ENCODE measurements at regions not wholly inside any gene's neighbourhood (a gene's known extent, or its start where the extent isn't known, plus 50 kb on each side); places are given as distances from the start of the nearest gene placed in this dataset.

DNA sequence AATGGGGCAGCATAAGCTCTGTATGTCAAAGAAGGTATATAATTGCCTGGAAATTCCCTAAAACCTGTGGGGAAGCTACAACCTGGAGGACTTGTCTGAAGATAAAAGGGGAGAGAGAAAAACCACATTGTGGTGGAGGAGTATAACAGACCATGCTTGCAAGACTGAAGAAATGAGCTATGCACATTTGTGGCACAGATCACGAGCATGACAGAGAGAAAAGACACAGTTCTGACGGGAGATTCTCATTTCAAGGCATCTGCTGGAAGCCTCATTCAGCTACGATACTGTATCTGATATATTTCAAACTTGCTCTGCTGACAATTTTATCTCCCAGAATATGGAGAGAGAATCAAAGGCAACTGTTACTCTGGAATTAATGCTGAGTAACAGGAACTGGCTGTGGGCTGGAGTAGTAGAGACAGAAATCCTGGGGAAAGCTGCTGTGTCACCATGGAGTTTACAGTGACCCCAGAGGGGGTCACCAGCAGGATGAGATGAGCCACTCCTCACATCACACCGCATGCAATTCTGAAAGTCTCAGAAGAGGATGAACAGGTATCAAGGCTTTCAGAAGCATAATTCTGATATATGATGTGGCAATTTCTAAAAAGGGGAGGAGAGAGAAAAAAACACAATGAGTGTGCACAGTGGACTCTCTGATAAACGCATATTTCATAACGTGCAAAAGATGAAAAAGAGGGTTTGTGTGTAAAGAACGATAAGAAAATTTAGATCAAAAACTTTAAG lies 528.8 kb downstream of the IRX1 start:
- DNase-seq (ENCODE audit: low read depth): no peak

DNA sequence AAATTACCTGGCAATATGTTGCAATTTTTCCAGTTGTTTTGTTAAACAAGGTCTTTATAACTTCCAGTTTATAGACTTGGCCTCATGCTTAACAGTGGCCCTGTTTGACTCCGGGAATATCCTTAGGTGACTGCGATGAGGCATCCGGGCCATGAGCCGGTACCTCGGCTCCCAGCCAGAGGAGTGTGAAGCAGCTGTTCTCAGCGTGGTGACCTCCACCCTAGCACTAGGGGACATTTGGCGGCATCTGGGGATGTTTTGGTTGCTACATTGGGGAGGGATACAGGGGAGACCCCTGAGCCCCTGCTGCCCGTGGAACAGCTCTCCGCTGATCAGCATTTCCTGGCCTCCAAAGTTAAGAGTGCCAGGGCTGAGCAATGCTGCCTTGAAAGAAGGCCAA lies 533.4 kb downstream of the IRX1 start:
- no peak for DNase-seq (ENCODE audit: low read depth)

DNA sequence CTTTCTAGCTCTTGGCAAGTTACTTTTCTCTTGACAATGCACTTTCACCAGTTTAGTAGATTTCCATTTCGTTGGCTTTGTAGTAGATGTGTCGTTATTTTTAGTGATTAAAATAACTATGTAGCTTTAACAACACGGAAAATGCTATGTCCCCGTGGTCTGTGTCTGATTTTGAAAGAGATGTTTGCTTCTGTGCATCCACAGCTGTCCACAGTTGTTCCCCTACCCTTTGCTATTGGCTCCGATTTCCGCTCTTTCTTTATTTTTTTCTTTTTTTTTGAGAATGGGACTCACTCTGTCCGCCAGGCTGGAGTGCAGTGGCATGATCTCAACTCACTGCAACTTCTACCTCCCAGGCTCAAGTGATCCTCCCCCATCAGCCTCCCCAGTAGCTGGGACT lies 533.9 kb downstream of the IRX1 start:
- DNase-seq (ENCODE audit: low read depth): no peak

DNA sequence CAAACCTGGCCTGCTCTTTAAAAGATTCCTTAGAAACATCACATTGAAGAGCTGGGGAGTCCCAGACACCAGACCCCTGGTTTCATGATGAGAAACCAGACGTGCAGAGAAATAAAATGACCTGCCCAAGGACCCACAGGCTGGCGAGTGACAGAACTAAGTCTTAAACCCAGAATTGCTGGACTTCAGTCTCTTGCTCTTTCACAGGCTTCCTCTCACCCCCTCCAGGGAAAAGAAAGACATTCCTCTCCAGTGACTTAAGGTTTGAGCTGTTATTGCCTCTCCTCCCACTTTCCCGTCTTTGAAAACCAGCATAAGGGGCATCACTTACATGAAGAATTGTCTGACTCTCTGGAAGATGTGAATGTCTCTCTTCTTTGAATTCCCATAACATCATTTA lies 535.2 kb downstream of the IRX1 start:
- no peak for DNase-seq (ENCODE audit: low read depth)

DNA sequence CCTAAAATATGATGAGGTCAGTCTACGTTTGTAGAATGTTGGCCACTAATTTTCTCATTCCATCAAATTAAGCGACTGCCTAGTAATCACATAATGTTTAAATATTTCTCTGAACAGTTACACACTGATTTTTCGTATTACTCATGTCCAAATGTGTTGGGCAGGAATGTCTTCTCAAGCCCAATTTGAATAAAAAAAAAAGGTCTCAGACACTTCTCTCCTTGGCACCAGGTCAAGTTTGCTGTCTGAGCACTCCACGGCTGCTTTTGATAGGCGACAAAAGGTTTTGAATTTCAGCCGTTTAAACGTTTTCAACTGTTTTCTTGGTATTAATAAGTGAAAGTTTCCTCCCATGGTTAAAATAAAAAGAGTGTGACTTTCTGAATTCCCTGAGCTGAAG lies 542.1 kb downstream of the IRX1 start:
- DNase-seq (ENCODE audit: low read depth): no peak

DNA sequence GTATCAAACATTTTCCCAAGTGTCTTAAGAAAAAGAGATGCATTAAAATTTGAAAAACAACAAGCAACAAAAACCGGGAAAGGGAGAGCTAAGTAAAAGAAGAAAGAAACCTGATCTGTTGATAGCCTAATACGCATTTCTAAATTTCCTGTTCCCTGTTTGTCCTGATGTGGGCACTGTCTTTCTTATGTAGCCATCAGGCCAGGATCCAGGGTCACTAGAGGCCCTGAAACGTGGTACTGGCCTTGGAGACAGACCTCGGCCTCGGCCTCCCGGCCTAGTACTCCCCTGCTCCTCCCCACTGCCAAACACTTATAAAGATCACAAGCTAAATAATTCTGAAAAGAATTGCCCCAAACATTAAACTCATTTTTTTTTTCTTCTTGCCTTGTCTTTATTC lies 547.2 kb downstream of the IRX1 start:
- no peak for DNase-seq (ENCODE audit: low read depth)

DNA sequence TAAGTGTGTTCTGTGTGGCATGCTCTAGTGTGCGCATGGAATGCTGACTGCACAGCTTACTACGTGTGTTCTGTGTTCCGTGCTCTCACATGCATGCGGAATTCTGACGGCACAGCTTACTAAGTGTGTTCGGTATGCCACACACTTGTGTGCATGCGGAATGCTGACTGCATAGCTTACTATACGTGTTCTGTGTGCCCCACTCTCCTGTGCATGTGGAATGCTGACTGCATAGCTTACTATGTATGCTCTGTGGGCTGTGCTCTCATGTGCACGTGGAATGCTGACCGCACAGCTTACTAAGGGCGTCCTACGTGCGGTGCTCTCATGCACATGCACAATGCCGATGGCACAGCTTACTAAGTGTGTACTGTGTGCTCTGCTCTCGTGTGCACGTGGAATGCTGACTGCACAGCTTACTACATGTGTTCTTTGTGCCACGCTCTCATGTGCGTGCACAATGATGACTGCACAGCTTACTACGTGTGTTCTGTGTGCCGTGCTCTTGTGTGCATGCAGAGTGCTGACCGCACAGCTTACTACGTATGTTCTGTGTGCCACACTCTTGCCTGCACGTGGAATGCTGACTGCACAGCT lies 548.9 kb downstream of the IRX1 start:
- DNase-seq (ENCODE audit: low read depth): no peak

DNA sequence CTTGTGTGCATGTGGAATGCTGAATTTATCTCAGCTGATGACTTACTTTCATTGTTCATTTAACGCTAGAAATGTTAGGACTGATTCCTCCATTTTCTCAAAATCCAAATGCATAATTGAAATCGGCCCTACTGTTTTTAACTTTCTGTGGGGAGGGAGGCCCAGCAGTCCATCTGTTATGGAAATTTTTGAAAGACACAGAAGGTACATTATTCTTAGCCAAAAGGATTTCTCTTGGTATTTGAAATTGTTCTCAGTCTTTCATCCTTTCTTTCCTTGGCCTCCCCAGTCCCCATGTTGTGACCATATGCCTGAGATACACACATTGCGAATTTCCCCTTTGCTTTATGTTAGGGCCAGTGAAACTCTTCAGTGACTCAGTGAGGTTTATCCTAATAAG lies 549.9 kb downstream of the IRX1 start:
- no peak for DNase-seq (ENCODE audit: low read depth)

DNA sequence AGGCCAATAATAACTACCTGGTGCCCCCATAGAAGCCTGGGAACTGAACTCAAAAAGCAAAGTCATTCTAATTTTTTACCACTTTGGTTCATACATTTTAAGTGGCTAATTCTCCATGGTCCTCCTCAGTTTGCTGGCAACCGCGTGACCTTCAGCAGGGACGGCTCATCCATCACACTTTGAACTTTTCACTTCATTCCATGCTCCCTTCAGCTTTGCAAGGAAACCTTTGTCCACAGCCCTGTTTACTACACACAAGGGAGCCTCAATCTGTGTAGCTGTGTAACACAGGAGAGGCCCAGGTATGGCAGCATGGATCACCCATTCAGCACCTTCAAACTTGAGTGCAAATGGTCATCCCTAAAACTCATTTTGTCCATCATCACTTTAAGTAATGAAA lies 552.4 kb downstream of the IRX1 start:
- DNase-seq (ENCODE audit: low read depth): no peak

DNA sequence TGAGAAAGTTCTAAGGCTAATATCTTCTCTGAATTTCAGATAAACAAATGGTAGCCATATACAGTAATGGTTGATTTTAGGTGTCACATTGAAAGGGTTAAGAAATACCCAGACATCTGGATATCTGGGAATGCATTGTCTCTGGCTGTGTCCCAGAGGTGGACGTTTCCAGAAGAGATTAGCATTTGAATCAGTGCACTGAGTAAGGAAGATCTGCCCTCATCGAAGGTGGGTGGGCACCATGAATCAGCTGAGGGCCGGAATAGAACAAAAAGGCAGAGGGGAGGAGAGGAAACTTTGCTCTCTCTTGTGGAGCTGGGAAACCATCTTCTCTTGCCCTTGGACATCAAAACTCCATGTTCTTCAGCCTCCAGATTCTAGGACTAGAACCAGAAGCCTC lies 554.4 kb downstream of the IRX1 start:
- DNase-seq (ENCODE audit: low read depth): no peak

DNA sequence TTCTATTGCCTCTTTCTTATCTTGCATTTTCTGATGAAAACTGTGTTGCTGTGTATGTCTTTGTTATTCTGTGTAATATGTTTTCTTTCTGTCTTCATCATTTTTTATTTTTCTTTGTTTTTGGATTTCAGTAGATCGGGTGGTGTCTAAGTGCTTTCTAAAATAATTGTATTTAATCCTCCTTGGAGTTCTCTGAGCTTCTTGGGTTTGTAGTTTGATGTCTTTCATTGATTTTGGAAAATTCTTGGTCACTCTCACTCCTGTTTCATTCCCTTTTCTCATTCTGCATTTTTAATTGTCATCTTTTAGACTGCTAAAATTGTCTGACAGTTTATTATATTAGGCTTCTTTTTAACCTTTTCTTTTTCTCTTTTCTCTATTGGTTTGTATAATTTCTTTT lies 560.5 kb downstream of the IRX1 start:
- DNase-seq (ENCODE audit: low read depth): no peak

DNA sequence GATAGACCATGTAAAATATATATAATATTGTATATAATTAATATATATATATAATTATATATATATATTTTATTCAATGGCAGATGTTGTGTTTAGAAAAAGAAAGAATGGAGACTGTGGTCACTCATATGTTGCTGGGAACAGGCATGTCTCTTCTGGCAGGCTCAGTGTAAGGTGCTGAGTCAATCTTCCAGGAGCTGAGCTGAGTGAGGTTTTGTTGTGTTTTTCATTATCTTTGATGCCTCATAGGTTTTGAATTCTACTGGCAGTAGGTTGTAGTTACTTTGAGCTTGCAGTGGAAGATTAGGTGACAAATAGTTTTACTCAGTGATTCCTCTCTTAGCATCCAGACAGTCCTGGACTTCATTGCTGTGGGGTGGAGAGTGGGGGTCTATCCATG lies 561.3 kb downstream of the IRX1 start:
- DNase-seq (ENCODE audit: low read depth): no peak

DNA sequence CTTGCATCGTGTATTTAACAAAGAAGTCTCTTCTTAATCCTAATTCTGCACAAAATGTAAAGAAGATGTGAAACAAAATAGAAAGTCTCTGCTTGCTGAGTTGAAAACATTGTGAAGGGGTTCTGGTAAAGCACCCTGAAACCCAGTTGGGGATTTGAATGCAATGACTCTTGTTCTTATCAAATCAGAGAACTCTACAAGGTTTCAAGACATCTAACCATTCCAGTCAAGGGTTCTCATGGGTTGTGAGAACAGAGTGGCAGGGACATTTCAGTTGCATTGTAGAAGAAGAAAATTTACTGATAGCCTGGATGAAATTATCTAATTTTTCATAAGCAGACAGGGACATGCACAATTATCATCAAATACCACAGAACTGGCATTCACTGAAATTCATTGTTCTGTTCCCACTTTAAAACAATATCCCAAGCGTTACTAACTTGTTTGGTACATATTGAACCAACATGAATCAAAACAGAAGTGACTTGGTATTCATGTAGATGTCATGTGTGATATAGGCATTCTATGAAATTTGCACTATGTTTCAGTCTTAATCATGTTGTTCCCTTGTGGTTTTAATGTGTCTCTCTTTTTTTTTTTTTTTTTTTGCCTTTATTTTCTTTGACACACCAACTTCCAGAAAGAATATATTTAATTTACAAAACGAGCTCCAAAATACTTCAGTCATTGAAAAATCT lies 563.3 kb downstream of the IRX1 start:
- DNase-seq (ENCODE audit: low read depth): no peak

DNA sequence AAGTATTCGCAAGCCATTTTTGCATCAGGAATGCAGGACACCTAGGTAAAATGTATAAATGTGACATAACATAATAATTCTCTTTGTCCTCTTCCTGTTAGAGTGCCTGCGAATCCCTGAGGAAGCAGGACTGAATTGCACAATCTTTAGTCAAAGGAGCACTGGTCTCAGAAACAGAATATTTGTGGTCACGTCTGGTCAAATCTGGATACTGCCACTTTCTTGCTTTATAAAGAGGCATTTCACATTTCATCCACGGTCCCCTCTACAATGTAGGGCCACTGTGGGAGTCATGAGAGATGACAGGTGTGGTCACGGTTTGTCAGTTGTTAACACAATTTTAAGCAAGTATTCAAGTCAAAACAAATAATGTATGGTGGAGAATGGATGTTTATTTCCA lies 564.0 kb downstream of the IRX1 start:
- no peak for DNase-seq (ENCODE audit: low read depth)

DNA sequence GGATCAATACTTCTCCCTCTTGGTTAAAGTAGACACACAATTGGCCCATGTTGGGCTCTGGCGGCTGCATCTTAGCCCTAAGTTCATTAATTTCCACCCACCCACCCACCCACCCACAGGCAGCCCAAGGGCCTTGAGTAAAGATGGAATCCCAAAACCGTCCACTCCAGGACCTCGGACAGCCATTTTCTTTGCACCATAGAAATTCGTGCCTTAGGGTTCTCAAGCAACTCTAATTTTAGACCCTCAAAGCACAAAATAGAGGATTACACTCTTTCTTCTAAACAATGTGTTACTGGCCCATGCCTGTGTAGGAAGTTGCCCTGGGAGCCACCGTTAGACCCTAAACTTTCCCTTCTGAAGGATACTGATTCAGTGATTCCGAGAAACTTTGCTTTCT lies 568.5 kb downstream of the IRX1 start:
- DNase-seq (ENCODE audit: low read depth): no peak

DNA sequence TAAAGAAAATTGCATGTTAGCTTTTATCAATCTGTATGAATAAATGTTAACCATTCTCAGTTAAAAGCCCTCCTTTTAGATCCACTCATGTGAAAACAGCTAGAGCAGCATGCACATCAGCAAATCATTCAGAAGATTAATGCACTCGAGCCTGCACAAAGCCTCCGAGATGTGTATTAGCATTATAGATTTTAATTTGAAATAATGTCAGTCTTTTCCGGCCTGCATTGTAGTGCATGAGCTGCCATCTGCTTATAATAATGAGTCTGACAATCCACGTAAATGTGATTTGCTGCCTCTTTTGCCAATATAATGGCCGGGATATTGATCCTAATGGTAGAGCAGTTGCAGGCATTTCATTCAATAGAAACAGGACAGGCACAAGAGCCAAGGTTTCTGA lies 585.1 kb downstream of the IRX1 start:
- DNase-seq (ENCODE audit: low read depth): no peak

DNA sequence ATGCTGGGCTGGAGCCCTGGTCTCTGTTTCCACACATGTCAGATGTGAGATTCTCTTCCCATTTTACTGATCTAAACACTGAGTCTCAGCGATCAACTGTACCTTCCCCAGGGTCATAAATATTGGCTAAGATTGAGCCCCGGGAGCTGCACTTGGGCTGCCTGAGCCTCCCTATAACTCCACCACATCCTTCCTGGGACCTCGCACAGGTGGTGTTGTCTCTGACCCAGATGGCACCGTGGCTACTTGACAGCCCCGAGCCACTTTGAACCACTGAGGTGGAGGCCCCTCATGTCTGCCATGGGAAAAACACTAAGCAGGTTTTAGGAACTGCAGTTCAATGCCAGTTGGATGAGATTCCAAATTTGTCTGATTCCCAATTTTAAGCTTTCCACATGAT lies 586.5 kb downstream of the IRX1 start:
- no peak for DNase-seq (ENCODE audit: low read depth)

DNA sequence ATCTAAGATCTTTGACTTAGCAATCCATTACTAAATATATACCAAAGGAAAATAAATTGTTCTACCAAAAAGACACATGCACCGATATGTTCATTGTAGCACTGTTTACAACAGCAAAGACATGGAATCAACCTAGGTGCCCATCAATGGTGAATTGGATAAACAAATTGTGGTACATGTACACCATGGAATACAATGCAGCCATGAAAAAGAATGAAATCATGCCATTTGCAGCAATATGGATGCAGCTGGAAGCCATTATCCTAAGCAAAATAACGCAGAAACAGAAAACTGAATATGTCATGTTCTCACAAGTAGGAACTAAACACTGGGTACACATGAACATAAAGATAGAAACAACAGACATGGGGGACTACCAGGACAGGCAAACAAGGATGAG lies 589.5 kb downstream of the IRX1 start:
- DNase-seq (ENCODE audit: low read depth): no peak

DNA sequence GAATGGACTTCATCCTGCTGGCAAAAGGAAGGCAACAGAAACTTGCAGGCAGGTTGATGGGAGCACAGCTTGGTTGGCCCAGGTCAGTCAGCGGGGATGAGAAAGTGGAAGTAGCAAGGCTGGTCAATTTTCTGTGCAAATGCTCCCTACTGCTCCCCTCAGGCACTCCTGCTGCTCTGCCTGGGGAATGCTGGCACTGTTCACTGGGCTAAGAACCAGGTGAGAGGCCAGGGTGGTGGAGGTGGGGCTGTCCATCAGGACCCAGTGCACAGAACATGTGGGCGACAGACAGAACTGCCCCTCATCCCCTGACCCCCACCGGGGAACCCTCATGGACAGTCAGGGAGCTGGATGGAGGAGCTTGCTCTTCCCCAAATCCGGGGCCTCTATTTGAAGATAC lies 593.1 kb downstream of the IRX1 start:
- DNase-seq (ENCODE audit: low read depth): no peak

DNA sequence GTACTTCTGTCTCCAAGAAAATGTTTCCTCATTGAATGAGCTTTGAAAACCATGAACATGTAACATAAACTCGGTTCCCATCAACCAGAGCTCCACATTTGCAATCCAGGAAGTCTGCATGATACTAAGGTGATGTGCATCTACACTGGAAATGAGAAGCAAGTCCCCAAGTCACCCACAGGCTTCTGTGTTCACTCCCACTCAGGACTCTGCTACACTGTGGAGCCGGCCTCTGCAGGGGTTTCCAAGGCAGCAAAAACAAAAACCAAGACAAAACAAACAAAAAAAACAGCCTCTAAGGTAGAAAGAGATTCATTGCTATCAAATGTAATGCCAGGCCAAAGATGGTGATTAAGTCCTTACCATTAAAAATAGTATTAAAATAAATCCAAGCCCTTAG lies 593.7 kb downstream of the IRX1 start:
- DNase-seq (ENCODE audit: low read depth): no peak

DNA sequence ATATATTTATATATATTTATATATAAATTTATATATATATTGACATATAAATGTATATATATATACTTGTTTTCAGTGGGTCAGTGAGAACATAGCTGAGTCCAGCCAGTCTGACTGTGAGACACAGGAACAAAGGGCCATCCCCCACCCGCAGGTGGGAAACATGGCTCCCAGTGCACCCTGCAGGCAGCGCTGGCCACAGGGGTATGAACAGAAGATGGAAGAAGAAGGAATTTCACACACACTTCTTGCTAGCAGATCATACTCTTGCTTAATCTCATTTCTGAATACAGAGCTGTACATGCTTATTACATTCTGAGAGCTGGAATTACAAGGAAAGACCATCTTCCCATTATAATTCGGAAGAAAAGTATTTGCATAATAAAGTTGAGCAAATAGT lies 595.4 kb downstream of the IRX1 start:
- no peak for DNase-seq (ENCODE audit: low read depth)

DNA sequence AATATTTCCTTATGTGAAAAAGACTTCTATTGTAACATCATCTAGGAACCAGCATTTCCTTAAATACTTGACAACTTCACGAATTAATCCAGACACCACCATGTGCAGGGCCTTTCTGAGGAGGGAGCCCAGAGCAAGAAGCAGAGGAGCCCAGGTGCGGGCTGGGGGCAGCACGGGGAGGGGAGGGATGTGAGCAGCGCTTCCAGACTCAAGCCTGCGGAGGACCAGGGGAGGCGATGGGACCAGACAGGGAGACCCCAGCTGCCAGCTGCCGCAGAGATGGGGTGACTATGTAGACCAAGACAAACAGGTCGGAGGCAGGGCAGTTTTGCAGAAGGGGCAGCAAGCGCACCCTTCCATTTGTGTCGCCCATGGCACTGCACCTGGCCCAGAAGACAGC lies 596.1 kb downstream of the IRX1 start:
- no peak for DNase-seq (ENCODE audit: low read depth)

DNA sequence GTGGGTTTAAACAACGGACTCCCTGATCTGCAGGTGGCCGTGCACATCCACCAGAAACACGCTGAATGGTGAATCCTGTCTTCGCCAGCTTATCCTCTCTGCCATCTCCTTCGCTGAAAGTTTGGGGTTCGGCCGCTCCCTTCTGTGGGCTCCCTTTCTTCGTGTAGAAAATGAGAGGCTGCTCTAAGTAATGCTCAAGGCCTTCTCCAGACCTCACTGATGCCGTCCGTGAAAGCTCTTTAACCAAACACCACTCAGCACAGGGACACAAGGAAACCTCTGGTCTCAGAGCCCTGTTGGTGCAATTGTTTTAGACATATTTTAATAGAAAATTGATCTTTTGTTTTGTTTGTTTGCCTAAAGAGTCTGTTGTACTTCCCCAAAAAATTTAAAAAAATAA lies 596.5 kb downstream of the IRX1 start:
- DNase-seq (ENCODE audit: low read depth): no peak

DNA sequence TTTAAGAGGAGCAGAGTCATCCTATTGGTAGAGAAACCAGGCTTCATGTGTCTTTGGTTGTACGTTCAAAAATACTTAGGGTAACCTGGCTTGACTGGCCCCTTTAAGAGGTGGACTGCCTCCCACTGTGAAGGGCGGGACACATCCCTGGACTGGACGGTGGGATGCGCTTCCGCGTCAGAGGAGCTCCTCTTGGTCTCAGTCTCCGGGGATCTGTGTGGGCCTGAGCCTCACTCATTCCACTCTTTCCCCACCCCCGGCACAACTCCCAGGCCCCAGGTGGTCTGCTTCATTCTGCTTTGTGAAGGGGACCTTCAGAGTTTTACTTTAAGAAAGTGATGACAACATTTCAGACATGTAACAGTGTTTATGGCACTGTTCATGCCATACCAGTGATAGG lies 601.1 kb downstream of the IRX1 start:
- DNase-seq (ENCODE audit: low read depth): no peak
